Left ventricle myocardium inferior (tissue), 1 donor: ENCODE measurements at regions not wholly inside any gene's neighbourhood (a gene's known extent, or its start where the extent isn't known, plus 50 kb on each side); places are given as distances from the start of the nearest gene placed in this dataset.

Source experiments
- DNase-seq: peaks from one replicate; pipeline ENCODE4 v3.0.0-alpha.2; 2020
- H3K27ac ChIP-seq: fragments of 200-600 bp; replicated peaks from 2 replicates; pipeline ENCODE4 v1.8.0; 2021
- H3K27me3 ChIP-seq: fragments of 200-600 bp; 2 replicates; pipeline ENCODE4 v1.8.0; 2021; ENCODE audit warnings: low read depth
- H3K36me3 ChIP-seq: fragments of 200-600 bp; 2 replicates; pipeline ENCODE4 v1.8.0; 2021
- H3K4me1 ChIP-seq: fragments of 200-600 bp; 2 replicates; pipeline ENCODE4 v1.8.0; 2021
- H3K4me3 ChIP-seq: fragments of 200-600 bp; 2 replicates; pipeline ENCODE4 v1.8.0; 2021; ENCODE audit warnings: mild to moderate bottlenecking, moderate library complexity
- H3K9me3 ChIP-seq: fragments of 200-600 bp; replicated peaks from 2 replicates; pipeline ENCODE4 v1.8.0; 2021
- intact Hi-C: fragments of 100-400 bp; cut with micrococcal nuclease; formaldehyde crosslinking; loops from one replicate; pipeline ENCODE4 v1.11.0; 2022
- TF ChIP-seq, protein P1 (sequence below): fragments of 200-600 bp; IDR thresholded peaks from 2 replicates; pipeline ENCODE4 v1.8.0; 2021; ENCODE audit warnings: antibody characterized with exemption, mild to moderate bottlenecking, borderline replicate concordance
- donor health status: DM: no; HTN: yes; CAD: no; lungs with severe emphysema.

DNA sequence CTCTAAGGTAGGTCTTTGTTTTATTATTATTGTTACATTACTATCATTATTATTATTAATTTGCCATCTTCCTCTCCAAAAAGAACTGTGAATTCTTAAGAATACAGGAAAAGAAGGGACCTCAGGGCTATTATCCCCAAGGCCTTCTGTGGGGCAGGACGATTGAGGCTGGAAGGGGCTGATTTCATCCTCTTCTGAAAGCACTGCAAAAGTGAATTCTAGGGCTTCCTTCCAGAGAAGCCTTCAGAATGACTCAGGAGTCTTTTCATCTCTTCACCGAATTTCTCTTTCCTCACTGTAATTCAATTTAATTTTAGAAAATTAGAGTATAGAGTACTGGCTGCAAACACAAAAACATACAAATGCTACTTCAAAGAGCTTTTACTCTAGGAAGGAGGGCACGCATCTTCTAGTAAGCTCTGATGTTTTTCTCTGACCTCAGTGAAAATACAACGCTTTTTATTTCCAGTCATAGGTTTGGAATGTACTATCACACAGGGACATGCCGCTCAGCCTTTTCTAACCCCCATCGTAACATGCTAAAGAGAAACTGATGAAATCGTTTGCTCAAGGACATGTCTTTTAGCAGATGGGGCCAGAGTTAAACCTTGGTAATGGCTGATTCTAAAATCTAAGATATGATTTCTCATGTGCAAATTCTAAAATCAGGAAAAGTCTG, 280.2 kb upstream of the PITRM1 start:
- Histone ChIP-seq H3K4me3 (peak overlapping the region; percentile 29), H3K27ac (peak overlapping the region; percentile 84), H3K27me3 (no peaks in the 10 kb centered on the region), H3K4me1 (peaks cover 34% of the 10 kb centered on the region), H3K9me3 (no peaks in the 10 kb centered on the region), H3K36me3 (no peaks in the 10 kb centered on the region)
- intact Hi-C loops: no loop called here
- no peak for DNase-seq
- TF ChIP-seq, protein P1, sequence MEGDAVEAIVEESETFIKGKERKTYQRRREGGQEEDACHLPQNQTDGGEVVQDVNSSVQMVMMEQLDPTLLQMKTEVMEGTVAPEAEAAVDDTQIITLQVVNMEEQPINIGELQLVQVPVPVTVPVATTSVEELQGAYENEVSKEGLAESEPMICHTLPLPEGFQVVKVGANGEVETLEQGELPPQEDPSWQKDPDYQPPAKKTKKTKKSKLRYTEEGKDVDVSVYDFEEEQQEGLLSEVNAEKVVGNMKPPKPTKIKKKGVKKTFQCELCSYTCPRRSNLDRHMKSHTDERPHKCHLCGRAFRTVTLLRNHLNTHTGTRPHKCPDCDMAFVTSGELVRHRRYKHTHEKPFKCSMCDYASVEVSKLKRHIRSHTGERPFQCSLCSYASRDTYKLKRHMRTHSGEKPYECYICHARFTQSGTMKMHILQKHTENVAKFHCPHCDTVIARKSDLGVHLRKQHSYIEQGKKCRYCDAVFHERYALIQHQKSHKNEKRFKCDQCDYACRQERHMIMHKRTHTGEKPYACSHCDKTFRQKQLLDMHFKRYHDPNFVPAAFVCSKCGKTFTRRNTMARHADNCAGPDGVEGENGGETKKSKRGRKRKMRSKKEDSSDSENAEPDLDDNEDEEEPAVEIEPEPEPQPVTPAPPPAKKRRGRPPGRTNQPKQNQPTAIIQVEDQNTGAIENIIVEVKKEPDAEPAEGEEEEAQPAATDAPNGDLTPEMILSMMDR: no peak

DNA sequence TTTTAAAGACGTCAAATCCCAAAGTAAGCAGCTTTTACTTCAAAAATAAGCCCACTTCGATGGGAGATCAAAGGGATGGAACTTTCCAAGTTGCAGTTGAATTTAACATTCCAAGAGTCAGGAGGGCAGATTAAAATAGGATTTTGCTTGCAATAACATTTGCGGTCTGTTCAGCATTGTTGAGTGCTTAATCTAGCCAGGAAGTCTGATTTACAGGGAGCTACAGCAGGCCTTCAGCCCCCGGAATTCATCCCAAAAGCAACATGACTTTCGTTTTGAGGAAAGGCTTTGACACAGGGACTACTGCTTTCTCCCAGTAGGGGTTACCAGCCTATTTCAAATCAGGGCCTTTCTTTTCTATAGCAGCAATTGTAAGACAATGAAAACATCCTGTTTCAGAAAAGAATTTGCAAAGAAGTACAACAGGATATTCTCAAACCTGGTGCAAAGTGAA, 279.6 kb upstream of the PITRM1 start:
- H3K36me3 ChIP-seq: no peaks in the 10 kb centered on the region
- no peak for DNase-seq
- H3K9me3 ChIP-seq: no peaks in the 10 kb centered on the region
- intact Hi-C loops: no loop called here
- peaks cover 34% of the 10 kb centered on the region for H3K4me1 ChIP-seq
- H3K4me3 ChIP-seq: peak overlapping the region; percentile 29
- TF ChIP-seq, protein P1: peak; percentile 65
- no peaks in the 10 kb centered on the region for H3K27me3 ChIP-seq
- H3K27ac ChIP-seq: peak overlapping the region; percentile 84

DNA sequence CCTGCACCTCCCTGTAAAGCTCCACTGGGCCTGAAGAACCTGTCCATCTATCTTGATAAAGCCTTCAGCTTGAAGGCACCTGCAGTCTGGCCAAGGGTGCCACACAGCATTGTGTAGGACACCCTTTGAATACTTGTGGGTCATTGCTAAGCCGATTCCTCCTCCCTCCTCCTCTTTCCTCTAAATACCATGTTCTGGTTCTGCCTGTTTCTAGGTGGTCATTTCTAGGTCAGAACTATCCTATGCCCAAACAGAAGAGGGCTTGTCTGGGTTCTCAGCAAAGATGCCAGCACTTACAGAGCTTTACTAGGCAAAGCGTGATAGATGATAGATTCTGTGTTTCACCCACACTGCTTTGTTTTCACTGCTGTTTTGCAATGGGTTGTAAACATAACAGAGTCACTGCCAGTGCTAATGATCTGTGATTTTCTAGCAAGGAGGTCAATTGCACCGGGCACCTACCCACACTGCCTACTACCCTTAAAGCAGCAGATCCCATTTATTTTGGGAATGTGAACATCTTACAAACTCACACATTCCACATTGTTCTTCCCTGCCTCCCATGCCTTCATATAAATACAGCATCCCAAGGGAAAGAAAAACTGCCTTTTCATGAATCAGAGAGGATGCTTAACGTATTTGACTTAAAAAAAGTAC, 279.1 kb upstream of the PITRM1 start:
- H3K27me3 ChIP-seq: no peaks in the 10 kb centered on the region
- intact Hi-C loops: no loop called here
- no peaks in the 10 kb centered on the region for H3K36me3 ChIP-seq
- TF ChIP-seq, protein P1: no peak
- H3K27ac ChIP-seq: peak overlapping the region; percentile 84
- DNase-seq: no peak
- peak overlapping the region; percentile 29 for H3K4me3 ChIP-seq
- peaks cover 34% of the 10 kb centered on the region for H3K4me1 ChIP-seq
- H3K9me3 ChIP-seq: no peaks in the 10 kb centered on the region

DNA sequence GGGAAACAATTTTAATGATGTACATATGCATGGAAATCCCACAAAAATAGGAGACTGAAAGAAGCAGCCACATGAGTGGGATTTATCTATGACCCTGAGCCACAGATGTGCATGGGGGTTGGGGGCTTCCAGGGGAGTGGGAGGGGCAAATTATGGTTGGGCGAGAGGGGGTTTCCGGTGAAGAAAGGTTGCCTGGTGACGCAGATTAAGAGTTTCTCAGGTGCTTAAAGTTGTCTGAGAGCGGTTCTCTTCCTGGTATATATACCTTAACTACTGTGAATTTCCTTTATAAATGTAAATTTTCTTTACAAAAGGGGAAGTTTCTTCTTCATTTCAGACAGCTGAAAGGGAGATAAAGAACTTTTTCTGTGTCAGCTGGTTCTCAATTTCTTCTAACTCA, 273.6 kb upstream of the PITRM1 start:
- Histone ChIP-seq H3K9me3 (no peaks in the 10 kb centered on the region), H3K27ac (no peak overlapping the region), H3K27me3 (no peaks in the 10 kb centered on the region), H3K36me3 (no peaks in the 10 kb centered on the region), H3K4me3 (no peak overlapping the region), H3K4me1 (no peaks in the 10 kb centered on the region)
- TF ChIP-seq, protein P1: no peak
- DNase-seq: no peak
- intact Hi-C loops: no loop called here

DNA sequence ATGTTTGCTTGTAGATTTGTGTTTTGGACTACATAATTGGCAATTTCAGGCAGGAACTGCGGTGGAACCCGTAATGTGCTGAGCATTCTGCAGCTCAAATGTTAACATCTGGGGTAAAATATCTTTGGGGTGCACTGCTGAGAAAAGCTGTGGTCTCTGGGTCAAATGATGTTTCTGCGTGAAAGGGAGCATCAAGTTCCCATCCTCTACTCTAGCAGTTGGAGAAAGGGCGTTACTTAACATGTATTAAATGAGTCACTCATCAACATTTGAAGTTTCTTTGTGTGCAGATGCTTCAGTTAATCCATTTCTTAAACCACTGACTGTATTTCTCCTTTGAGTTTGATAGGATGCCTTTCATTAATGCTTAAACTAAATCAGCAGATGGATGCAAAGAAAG, 273.1 kb upstream of the PITRM1 start:
- TF ChIP-seq, protein P1: no peak
- intact Hi-C loops: no loop called here
- H3K4me1 ChIP-seq: no peaks in the 10 kb centered on the region

More for the DNA sequence above, 273.1 kb upstream of the PITRM1 start:
- no peaks in the 10 kb centered on the region for H3K27me3 ChIP-seq
- no peak overlapping the region for H3K27ac ChIP-seq
- no peak overlapping the region for H3K4me3 ChIP-seq
- no peaks in the 10 kb centered on the region for H3K9me3 ChIP-seq
- DNase-seq: no peak
- H3K36me3 ChIP-seq: no peaks in the 10 kb centered on the region
